HG03025 (cell line): ENCODE measurements at regions not wholly inside any gene's neighbourhood (a gene's known extent, or its start where the extent isn't known, plus 50 kb on each side); places are given as distances from the start of the nearest gene placed in this dataset.

Source experiments
- ATAC-seq: cut with Tn5 transposase; IDR thresholded peaks from one replicate; pipeline ENCODE4 v1.9.1; 2021; ENCODE audit warnings: mild to moderate bottlenecking, moderate library complexity; ENCODE audit not compliant: unreplicated experiment, low FRiP score

GRCh38 chr2:157173740-157174184, 83.7 kb upstream of the GALNT5 start:
- no peak for ATAC-seq

- no peak for ATAC-seq
Measured at GRCh38 chr2:157174321-157174720, 83.2 kb upstream of the GALNT5 start.

- no peak for ATAC-seq
Measured at GRCh38 chr2:157176602-157177001, 80.9 kb upstream of the GALNT5 start.

- no peak for ATAC-seq
Measured at GRCh38 chr2:157178874-157179273, 78.6 kb upstream of the GALNT5 start.

GRCh38 chr2:157179324-157180105, 78.0 kb upstream of the GALNT5 start:
- ATAC-seq, result no peak

- no peak for ATAC-seq
Measured at GRCh38 chr2:157180359-157180758, 77.1 kb upstream of the GALNT5 start.

- ATAC-seq, result no peak
Measured at GRCh38 chr2:157181234-157181633, 76.3 kb upstream of the GALNT5 start.

GRCh38 chr2:157182204-157182709, 75.2 kb upstream of the GALNT5 start:
- ATAC-seq, result no peak

- ATAC-seq, result no peak
Measured at GRCh38 chr2:157182834-157183396, 74.6 kb upstream of the GALNT5 start.

GRCh38 chr2:157184161-157184895, 73.2 kb upstream of the GALNT5 start:
- no peak for ATAC-seq

- ATAC-seq, result no peak
Measured at GRCh38 chr2:157185476-157186227, 71.9 kb upstream of the GALNT5 start.

- ATAC-seq, result no peak
Measured at GRCh38 chr2:157190151-157190550, 67.4 kb upstream of the GALNT5 start.

- no peak for ATAC-seq
Measured at GRCh38 chr2:157191186-157191585, 66.3 kb upstream of the GALNT5 start.

- ATAC-seq, result peak; percentile 78
Measured at GRCh38 chr2:157192445-157193423, 64.8 kb upstream of the GALNT5 start.

GRCh38 chr2:157193461-157193860, 64.0 kb upstream of the GALNT5 start:
- ATAC-seq, result no peak

GRCh38 chr2:157194097-157194688, 63.3 kb upstream of the GALNT5 start:
- ATAC-seq, result peak; percentile 46

- no peak for ATAC-seq
Measured at GRCh38 chr2:157194844-157195243, 62.7 kb upstream of the GALNT5 start.

- no peak for ATAC-seq
Measured at GRCh38 chr2:157196956-157197355, 60.5 kb upstream of the GALNT5 start.

GRCh38 chr2:157197848-157198247, 59.7 kb upstream of the GALNT5 start:
- no peak for ATAC-seq
